ENCODE measurements at regions not wholly inside any gene's neighbourhood (a gene's known extent, or its start where the extent isn't known, plus 50 kb on each side); places are given as distances from the start of the nearest gene placed in this dataset.

GRCh38 chr15:62457100-62457499 lies 292.0 kb upstream of the C2CD4B start:
- TF ChIP-seq CTCF (IDR thresholded peaks at IDR 0.05; ENCODE audit: poor library complexity, severe bottlenecking) (no peak), POLR2AphosphoS5 (IDR thresholded peaks at IDR 0.05) (no peak), REST (IDR thresholded peaks at IDR 0.05; ENCODE audit: borderline replicate concordance) (no peak), EZH2 (IDR thresholded peaks at IDR 0.05; ENCODE audit: borderline replicate concordance, insufficient read depth, low read length, poor library complexity, severe bottlenecking) (no peak), TAF1 (IDR thresholded peaks at IDR 0.05; ENCODE audit: low read depth) (no peak)
